ENCODE measurements at regions not wholly inside any gene's neighbourhood (a gene's known extent, or its start where the extent isn't known, plus 50 kb on each side); places are given as distances from the start of the nearest gene placed in this dataset.

- TF ChIP-seq CTCF (IDR thresholded peaks at IDR 0.05): no peak
- no peak for TF ChIP-seq POLR2A (IDR thresholded peaks at IDR 0.05)
Observed at GRCh38 chr7:49367072-49367471, 406.4 kb upstream of the VWC2 start.
